HEK293 (cell line): ENCODE measurements at regions not wholly inside any gene's neighbourhood (a gene's known extent, or its start where the extent isn't known, plus 50 kb on each side); places are given as distances from the start of the nearest gene placed in this dataset.

ENCODE experiments used
- CTCF ChIA-PET: fragments of 350-600 bp; formaldehyde crosslinking; extraction: SDS; loops from one replicate; lab custom pipeline; 2021; ENCODE audit warnings: antibody characterized with exemption; lab: Yijun Ruan, JAX
- POLR2A ChIA-PET: fragments of 300-600 bp; formaldehyde crosslinking; extraction: SDS; loops from one replicate; lab custom pipeline; 2020; ENCODE audit warnings: antibody characterized with exemption, inconsistent platforms; lab: Yijun Ruan, JAX
- H3K27ac ChIP-seq: fragments of 200-500 bp; sonication (Bioruptor generic); 2 replicates; pipeline ENCODE4 v1.5.1; 2014; ENCODE audit warnings: low read depth, low read length, control low read depth, inconsistent platforms; ENCODE audit errors: extremely low read depth
- H3K36me3 ChIP-seq, 2 experiments: fragments of 200-500 bp in 1 of 2; sonication (Bioruptor generic) in 1 of 2; 1 replicate in 1 of 2; 2 replicates in 1 of 2; pipeline ENCODE4 v1.5.1; 2014 to 2017; ENCODE audit warnings: inconsistent platforms in 2 of 2, low read length in 2 of 2; ENCODE audit not compliant: control insufficient read depth in 2 of 2, insufficient read depth in 1 of 2
- H3K4me1 ChIP-seq: fragments of 200-500 bp; sonication (Bioruptor generic); 2 replicates; pipeline ENCODE4 v1.5.1; 2014; ENCODE audit warnings: mild to moderate bottlenecking, low read length, inconsistent platforms; ENCODE audit not compliant: control insufficient read depth, insufficient read depth
- H3K4me3 ChIP-seq: 2 replicates; pipeline ENCODE4 v1.5.1; 2011; ENCODE audit warnings: low read depth, mild to moderate bottlenecking, control low read depth, low read length, moderate library complexity
- H3K9me3 ChIP-seq: fragments of 200-500 bp; sonication (Bioruptor generic); 2 replicates; pipeline ENCODE4 v1.5.1; 2014; ENCODE audit warnings: low read depth, low read length, inconsistent platforms; ENCODE audit not compliant: control insufficient read depth, insufficient read depth
- KLF1 ChIP-seq: fragments of 450-650 bp; formaldehyde crosslinking; IDR thresholded peaks from 2 replicates; pipeline ENCODE4 v1.5.1; 2016; ENCODE audit warnings: missing biosample characterization, missing genetic modification characterization
- KLF8 ChIP-seq: fragments of 450-650 bp; formaldehyde crosslinking; IDR thresholded peaks from 2 replicates; pipeline ENCODE4 v1.5.1; 2016; ENCODE audit warnings: missing biosample characterization, missing genetic modification characterization
- PBX3 ChIP-seq: sonication (generic); formaldehyde crosslinking; IDR thresholded peaks from 2 replicates; pipeline ENCODE4 v1.8.1; 2022; ENCODE audit warnings: mild to moderate bottlenecking, moderate library complexity, missing genetic modification reagents
- SP7 ChIP-seq: fragments of 450-650 bp; formaldehyde crosslinking; IDR thresholded peaks from 2 replicates; pipeline ENCODE4 v1.5.1; 2016; ENCODE audit warnings: missing biosample characterization, missing genetic modification characterization
- TCF7L2 ChIP-seq: IDR thresholded peaks from 2 replicates; pipeline ENCODE4 v1.6.1; 2011; ENCODE audit warnings: low read depth, mild to moderate bottlenecking, inconsistent platforms, low read length, moderate library complexity, borderline replicate concordance
- YY2 ChIP-seq: fragments of 450-650 bp; formaldehyde crosslinking; IDR thresholded peaks from 2 replicates; pipeline ENCODE4 v1.5.1; 2016; ENCODE audit warnings: missing biosample characterization, missing genetic modification characterization
- ZBTB10 ChIP-seq: fragments of 450-650 bp; formaldehyde crosslinking; IDR thresholded peaks from 2 replicates; pipeline ENCODE4 v1.5.1; 2016; ENCODE audit warnings: missing biosample characterization, missing genetic modification characterization
- ZBTB20 ChIP-seq: fragments of 450-650 bp; formaldehyde crosslinking; IDR thresholded peaks from 2 replicates; pipeline ENCODE4 v1.5.1; 2016; ENCODE audit warnings: missing biosample characterization, missing genetic modification characterization
- ZFP69B ChIP-seq: fragments of 450-650 bp; formaldehyde crosslinking; IDR thresholded peaks from 2 replicates; pipeline ENCODE4 v1.5.1; 2016; ENCODE audit warnings: missing biosample characterization, missing genetic modification characterization
- ZNF133 ChIP-seq: fragments of 450-650 bp; formaldehyde crosslinking; IDR thresholded peaks from 2 replicates; pipeline ENCODE4 v1.5.1; 2016; ENCODE audit warnings: missing biosample characterization, missing genetic modification characterization
- ZNF138 ChIP-seq: fragments of 450-650 bp; formaldehyde crosslinking; IDR thresholded peaks from 2 replicates; pipeline ENCODE4 v1.5.1; 2016; ENCODE audit warnings: missing biosample characterization, missing genetic modification characterization, borderline replicate concordance
- ZNF175 ChIP-seq: fragments of 450-650 bp; formaldehyde crosslinking; IDR thresholded peaks from 2 replicates; pipeline ENCODE4 v1.5.1; 2016; ENCODE audit warnings: missing biosample characterization, missing genetic modification characterization
- ZNF211 ChIP-seq: fragments of 450-650 bp; formaldehyde crosslinking; IDR thresholded peaks from 2 replicates; pipeline ENCODE4 v1.5.1; 2016; ENCODE audit warnings: low read depth, missing biosample characterization, missing genetic modification characterization
- ZNF354C ChIP-seq: fragments of 450-650 bp; formaldehyde crosslinking; IDR thresholded peaks from 2 replicates; pipeline ENCODE4 v1.5.1; 2016; ENCODE audit warnings: missing biosample characterization, missing genetic modification characterization, low read depth, borderline replicate concordance
- ZNF449 ChIP-seq: fragments of 450-650 bp; formaldehyde crosslinking; IDR thresholded peaks from 2 replicates; pipeline ENCODE4 v1.5.1; 2017; ENCODE audit warnings: missing biosample characterization, mild to moderate bottlenecking, missing genetic modification characterization, moderate library complexity
- ZNF555 ChIP-seq: fragments of 450-650 bp; formaldehyde crosslinking; conservative IDR thresholded peaks from 2 replicates; pipeline ENCODE4 v1.5.1; 2017; ENCODE audit warnings: missing biosample characterization, mild to moderate bottlenecking, missing genetic modification characterization, inconsistent platforms
- ZNF600 ChIP-seq: fragments of 450-650 bp; formaldehyde crosslinking; IDR thresholded peaks from 2 replicates; pipeline ENCODE4 v1.5.1; 2016; ENCODE audit warnings: missing biosample characterization, missing genetic modification characterization
- ZNF610 ChIP-seq: fragments of 450-650 bp; formaldehyde crosslinking; IDR thresholded peaks from 2 replicates; pipeline ENCODE4 v1.5.1; 2016; ENCODE audit warnings: missing biosample characterization, missing genetic modification characterization, borderline replicate concordance
- ZNF658 ChIP-seq: fragments of 450-650 bp; formaldehyde crosslinking; IDR thresholded peaks from 2 replicates; pipeline ENCODE4; 2016; ENCODE audit warnings: missing biosample characterization, missing genetic modification characterization
- ZNF677 ChIP-seq: fragments of 450-650 bp; IDR thresholded peaks from 2 replicates; pipeline ENCODE4 v1.5.0; 2018; ENCODE audit warnings: missing biosample characterization, mild to moderate bottlenecking, missing genetic modification characterization, moderate library complexity
- ZNF792 ChIP-seq: fragments of 450-650 bp; formaldehyde crosslinking; IDR thresholded peaks from 2 replicates; pipeline ENCODE4 v1.5.1; 2016; ENCODE audit warnings: missing biosample characterization, missing genetic modification characterization

GRCh38 chr1:218872928-218873327 lies 300.8 kb upstream of the LYPLAL1 start (continued):
- TF ChIP-seq ZNF449 (tag by site-specific recombination) (no peak), ZNF600 (no peak), SP7 (tag by site-specific recombination) (no peak), ZBTB10 (tag by site-specific recombination) (no peak), KLF8 (tag by site-specific recombination) (no peak), ZNF133 (tag by site-specific recombination) (no peak), YY2 (tag by site-specific recombination) (no peak), ZNF658 (tag by site-specific recombination) (no peak), PBX3 (no peak), ZNF211 (no peak)

- Histone ChIP-seq H3K9me3 (no peaks in the 10 kb centered on the region), H3K36me3 (no peaks in the 10 kb centered on the region), H3K4me3 (no peak overlapping the region), H3K4me1 (no peaks in the 10 kb centered on the region), H3K27ac (no peak overlapping the region)
- TF ChIP-seq ZNF555 (tag by site-specific recombination) (no peak), ZNF138 (tag by site-specific recombination) (no peak), ZNF133 (tag by site-specific recombination) (no peak), ZNF610 (no peak), ZBTB20 (tag by site-specific recombination) (no peak), KLF1 (tag by site-specific recombination) (no peak), ZNF175 (no peak), ZNF792 (tag by site-specific recombination) (no peak), ZNF677 (tag by site-specific recombination) (no peak), ZFP69B (tag by site-specific recombination) (no peak), ZNF354C (tag by site-specific recombination) (no peak), TCF7L2 (no peak)
- CTCF ChIA-PET = no interaction called here
- POLR2A ChIA-PET = no interaction called here
Measured at GRCh38 chr1:218874313-218874712, 299.4 kb upstream of the LYPLAL1 start.
